ENCODE measurements at regions not wholly inside any gene's neighbourhood (a gene's known extent, or its start where the extent isn't known, plus 50 kb on each side); places are given as distances from the start of the nearest gene placed in this dataset.

DNA sequence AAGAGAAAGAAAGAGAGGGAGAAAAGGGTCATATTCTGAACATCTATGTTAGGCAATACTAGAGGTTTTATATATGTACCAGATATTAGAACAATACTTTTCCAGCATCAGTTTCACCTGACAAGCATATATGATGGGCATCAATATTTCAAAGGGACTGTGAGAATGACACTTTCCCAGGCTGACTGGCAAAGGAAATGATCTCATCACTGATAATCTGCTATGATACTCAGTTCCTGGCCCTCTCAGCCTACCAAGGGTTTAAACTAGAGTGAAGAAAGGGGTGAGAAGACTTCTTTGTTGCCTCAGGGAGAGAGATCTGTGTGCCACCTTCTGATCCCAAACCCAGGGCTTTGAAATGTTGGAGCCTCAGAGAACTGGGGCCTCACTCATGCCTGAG, 183.5 kb downstream of the TTC8 start:
- H3K27ac ChIP-seq = no peak overlapping the region
- H3K36me3 ChIP-seq = no peaks in the 10 kb centered on the region
- TF ChIP-seq, protein P1, sequence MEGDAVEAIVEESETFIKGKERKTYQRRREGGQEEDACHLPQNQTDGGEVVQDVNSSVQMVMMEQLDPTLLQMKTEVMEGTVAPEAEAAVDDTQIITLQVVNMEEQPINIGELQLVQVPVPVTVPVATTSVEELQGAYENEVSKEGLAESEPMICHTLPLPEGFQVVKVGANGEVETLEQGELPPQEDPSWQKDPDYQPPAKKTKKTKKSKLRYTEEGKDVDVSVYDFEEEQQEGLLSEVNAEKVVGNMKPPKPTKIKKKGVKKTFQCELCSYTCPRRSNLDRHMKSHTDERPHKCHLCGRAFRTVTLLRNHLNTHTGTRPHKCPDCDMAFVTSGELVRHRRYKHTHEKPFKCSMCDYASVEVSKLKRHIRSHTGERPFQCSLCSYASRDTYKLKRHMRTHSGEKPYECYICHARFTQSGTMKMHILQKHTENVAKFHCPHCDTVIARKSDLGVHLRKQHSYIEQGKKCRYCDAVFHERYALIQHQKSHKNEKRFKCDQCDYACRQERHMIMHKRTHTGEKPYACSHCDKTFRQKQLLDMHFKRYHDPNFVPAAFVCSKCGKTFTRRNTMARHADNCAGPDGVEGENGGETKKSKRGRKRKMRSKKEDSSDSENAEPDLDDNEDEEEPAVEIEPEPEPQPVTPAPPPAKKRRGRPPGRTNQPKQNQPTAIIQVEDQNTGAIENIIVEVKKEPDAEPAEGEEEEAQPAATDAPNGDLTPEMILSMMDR (IDR thresholded peaks at IDR 0.05) = no peak
- no peak for TF ChIP-seq POLR2A (IDR thresholded peaks at IDR 0.05)
- intact Hi-C loops (cut with DNase I) = no loop called here
- no peaks in the 10 kb centered on the region for H3K9me3 ChIP-seq
- no peak for DNase-seq
- peaks cover 0 to 2% (median 0%) of the 10 kb centered on the region in 4 donors for H3K27me3 ChIP-seq
- H3K4me1 ChIP-seq = no peaks in the 10 kb centered on the region
- H3K4me3 ChIP-seq = no peak overlapping the region

GRCh38 chr14:89011355-89012281, 187.2 kb downstream of the TTC8 start:
- DNase-seq = no peak
- Histone ChIP-seq H3K4me1 (no peaks in the 10 kb centered on the region), H3K9me3 (no peaks in the 10 kb centered on the region), H3K4me3 (peak overlapping the region in 3 of 4 donors; percentile 3 to 9 (median 8)), H3K36me3 (no peaks in the 10 kb centered on the region), H3K27ac (no peak overlapping the region), H3K27me3 (peaks cover 0 to 19% (median 0%) of the 10 kb centered on the region in 4 donors)
- intact Hi-C loops (cut with DNase I) = no loop called here
- WGBS, 2 donors = 62 to 72% methylated on average over 10 of the region's 10 CpGs
- TF ChIP-seq POLR2A (IDR thresholded peaks at IDR 0.05) = no peak
- TF ChIP-seq, protein P1 (IDR thresholded peaks at IDR 0.05) = no peak

GRCh38 chr14:89012282-89013097, 188.0 kb downstream of the TTC8 start:
- intact Hi-C loops (cut with DNase I) = no loop called here
- no peak overlapping the region for H3K27ac ChIP-seq

GRCh38 chr14:89013098-89013504, 188.7 kb downstream of the TTC8 start:
- intact Hi-C loops (cut with DNase I) = no loop called here
- H3K36me3 ChIP-seq = no peaks in the 10 kb centered on the region
- H3K27me3 ChIP-seq = peaks cover 0 to 19% (median 0%) of the 10 kb centered on the region in 4 donors
- TF ChIP-seq, protein P1 (IDR thresholded peaks at IDR 0.05) = no peak
- TF ChIP-seq POLR2A (IDR thresholded peaks at IDR 0.05) = no peak
- H3K9me3 ChIP-seq = no peaks in the 10 kb centered on the region
- no peak overlapping the region for H3K27ac ChIP-seq
- H3K4me1 ChIP-seq = no peaks in the 10 kb centered on the region
- no peak for DNase-seq
- H3K4me3 ChIP-seq = no peak overlapping the region
- 66 to 77% methylated on average over 6 to 7 of the region's 7 CpGs for whole genome bisulfite sequencing, 2 donors

More at GRCh38 chr14:89012282-89013097, 188.0 kb downstream of the TTC8 start:
- DNase-seq = no peak
- no peak for TF ChIP-seq POLR2A (IDR thresholded peaks at IDR 0.05)
- TF ChIP-seq, protein P1 (IDR thresholded peaks at IDR 0.05) = no peak
- H3K4me3 ChIP-seq = peak overlapping the region in 3 of 4 donors; percentile 3 to 9 (median 8)
- H3K4me1 ChIP-seq = no peaks in the 10 kb centered on the region
- peaks cover 0 to 19% (median 0%) of the 10 kb centered on the region in 4 donors for H3K27me3 ChIP-seq
- no peaks in the 10 kb centered on the region for H3K9me3 ChIP-seq
- no peaks in the 10 kb centered on the region for H3K36me3 ChIP-seq
- 51 to 60% methylated on average over 13 to 14 of the region's 14 CpGs for WGBS, 2 donors

Measured in esophagus squamous epithelium (tissue), 5 donors.